C4-2B (cell line): ENCODE measurements at regions not wholly inside any gene's neighbourhood (a gene's known extent, or its start where the extent isn't known, plus 50 kb on each side); places are given as distances from the start of the nearest gene placed in this dataset.

Experiments
- H3K27ac ChIP-seq: fragments of 450-650 bp; 2 replicates; pipeline ENCODE4 v1.5.1; 2017
- CTCF ChIP-seq: fragments of 450-650 bp; conservative IDR thresholded peaks from 2 replicates; pipeline ENCODE4 v1.5.1; 2017; ENCODE audit warnings: mild to moderate bottlenecking
- ZFX ChIP-seq: fragments of 450-650 bp; IDR thresholded peaks from 2 replicates; pipeline ENCODE4 v1.6.1; 2017

- TF ChIP-seq ZFX = no peak
- H3K27ac ChIP-seq = no peak overlapping the region
Observed at GRCh38 chr14:83096092-83096491, 1562.4 kb upstream of the SEL1L start.

DNA sequence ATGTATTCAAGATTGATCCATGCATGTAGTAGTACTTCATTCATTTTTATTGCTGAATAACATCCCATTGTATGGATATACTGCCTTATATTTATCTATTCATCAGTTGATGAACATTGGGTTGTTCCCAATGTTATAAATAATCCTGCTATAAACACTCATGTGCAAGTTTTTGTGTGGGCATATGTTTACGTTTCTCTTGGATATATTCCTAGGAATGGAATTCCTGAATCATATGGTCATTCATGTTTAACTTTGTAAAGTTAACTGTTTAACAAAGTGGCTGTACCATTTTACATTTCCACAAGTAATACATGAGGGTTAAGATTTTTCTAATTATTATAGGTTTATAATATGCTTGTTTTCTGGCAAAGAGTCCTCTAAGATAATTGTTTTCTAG lies 1568.2 kb upstream of the SEL1L start:
- no peak for TF ChIP-seq CTCF
- TF ChIP-seq ZFX = no peak
- H3K27ac ChIP-seq = no peak overlapping the region

- TF ChIP-seq ZFX = no peak
- no peak for TF ChIP-seq CTCF
- H3K27ac ChIP-seq = no peak overlapping the region
Observed at GRCh38 chr14:83118029-83118428, 1584.4 kb upstream of the SEL1L start.

GRCh38 chr14:83120187-83120586 lies 1586.5 kb upstream of the SEL1L start:
- H3K27ac ChIP-seq = no peak overlapping the region
- no peak for TF ChIP-seq CTCF
- no peak for TF ChIP-seq ZFX

GRCh38 chr14:83126076-83126475 lies 1592.4 kb upstream of the SEL1L start:
- no peak for TF ChIP-seq CTCF
- TF ChIP-seq ZFX = no peak
- no peak overlapping the region for H3K27ac ChIP-seq

GRCh38 chr14:83128783-83129182 lies 1595.1 kb upstream of the SEL1L start:
- TF ChIP-seq CTCF (no peak), ZFX (no peak)
- no peak overlapping the region for H3K27ac ChIP-seq

- no peak for TF ChIP-seq CTCF
- TF ChIP-seq ZFX = no peak
- H3K27ac ChIP-seq = no peak overlapping the region
Observed at GRCh38 chr14:83129496-83129895, 1595.8 kb upstream of the SEL1L start.

GRCh38 chr14:83133981-83134645 lies 1600.5 kb upstream of the SEL1L start:
- H3K27ac ChIP-seq = no peak overlapping the region
- TF ChIP-seq ZFX (no peak), CTCF (no peak)
